Hematopoietic multipotent progenitor cell treated with erythropoietin and hydrocortisone succinate and interleukin-3 and kit ligand, for 17 days (in vitro differentiated cells): ENCODE measurements at regions not wholly inside any gene's neighbourhood (a gene's known extent, or its start where the extent isn't known, plus 50 kb on each side); places are given as distances from the start of the nearest gene placed in this dataset.

Experiments used
- DNase-seq: peaks from one replicate; pipeline ENCODE4 v3.0.0-alpha.2; 2015; ENCODE audit warnings: low spot score

GRCh38 chr4:19146038-19146437 lies 1105.7 kb upstream of the SLIT2 start:
- no peak for DNase-seq

DNA sequence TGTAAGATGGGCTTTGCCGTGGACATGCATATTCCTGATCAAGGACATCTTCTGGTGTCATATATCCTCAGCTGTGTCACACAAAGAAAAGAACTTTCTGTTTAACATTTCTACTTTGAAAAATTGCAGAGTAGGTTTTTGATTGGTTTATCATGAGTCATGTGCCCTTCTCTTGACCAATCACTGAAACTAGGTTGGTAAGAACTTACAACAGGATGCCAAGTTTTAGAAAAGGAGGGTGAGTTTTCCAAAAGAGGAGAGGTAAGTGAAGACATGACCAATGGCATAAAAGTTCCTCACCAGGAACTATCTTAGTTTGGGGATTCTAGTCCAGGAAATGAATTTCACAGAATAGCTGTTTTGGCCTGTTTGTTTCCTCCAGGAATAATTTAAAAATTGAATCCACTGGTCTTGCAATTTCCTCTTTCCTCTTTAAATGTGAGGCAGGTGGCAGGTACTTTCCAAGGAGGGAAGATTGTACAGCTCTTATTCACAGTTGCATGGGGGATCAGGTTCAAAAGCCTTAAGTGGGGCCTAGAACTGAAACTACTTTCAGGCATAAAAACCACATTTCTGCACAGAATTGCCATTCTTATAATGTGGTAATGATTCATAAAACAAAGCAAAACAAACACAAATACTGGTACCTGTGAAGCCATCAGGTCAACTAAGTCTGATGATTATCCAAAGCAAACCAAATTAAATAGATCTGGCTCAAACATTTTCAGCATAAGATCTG lies 1114.5 kb upstream of the LCORL start:
- no peak for DNase-seq

GRCh38 chr4:19134685-19135084 lies 1113.1 kb upstream of the LCORL start:
- no peak for DNase-seq

DNA sequence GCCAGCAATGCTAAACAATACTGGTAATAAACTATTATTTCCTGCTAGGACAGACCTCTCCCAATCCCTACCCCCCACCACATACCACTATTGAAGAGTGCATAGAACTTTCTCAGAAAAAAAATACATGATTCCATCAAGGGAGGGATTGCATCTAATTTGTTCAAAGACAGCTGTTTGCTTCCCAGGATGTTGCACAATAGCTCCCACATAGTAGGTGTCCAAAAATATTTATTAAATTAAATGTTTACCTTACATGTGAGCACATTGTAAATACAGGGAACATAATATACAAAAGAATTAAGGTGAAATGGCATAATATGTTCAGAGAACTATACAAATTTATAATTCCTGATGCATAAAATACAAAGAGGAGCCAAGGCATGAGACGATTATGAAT lies 1111.8 kb upstream of the LCORL start:
- DNase-seq, result no peak

DNA sequence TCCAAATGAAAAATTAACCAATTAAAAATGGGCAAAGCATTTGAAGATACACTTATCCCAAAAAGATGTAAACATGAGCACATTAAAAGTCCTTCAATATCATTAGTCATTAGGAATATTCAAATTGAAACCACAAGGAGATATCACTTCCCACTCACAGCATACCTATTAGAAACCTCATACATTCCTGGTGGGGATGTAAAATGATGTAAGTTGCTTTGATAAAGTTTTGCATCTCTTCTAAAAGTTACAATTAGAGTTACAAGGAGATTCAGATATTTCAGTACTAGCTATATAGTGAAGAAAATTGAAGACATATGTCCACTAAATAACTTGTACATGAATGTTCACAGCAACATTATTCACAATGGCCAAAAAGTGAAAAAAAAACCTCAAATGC lies 1109.3 kb upstream of the LCORL start:
- DNase-seq, result no peak

DNA sequence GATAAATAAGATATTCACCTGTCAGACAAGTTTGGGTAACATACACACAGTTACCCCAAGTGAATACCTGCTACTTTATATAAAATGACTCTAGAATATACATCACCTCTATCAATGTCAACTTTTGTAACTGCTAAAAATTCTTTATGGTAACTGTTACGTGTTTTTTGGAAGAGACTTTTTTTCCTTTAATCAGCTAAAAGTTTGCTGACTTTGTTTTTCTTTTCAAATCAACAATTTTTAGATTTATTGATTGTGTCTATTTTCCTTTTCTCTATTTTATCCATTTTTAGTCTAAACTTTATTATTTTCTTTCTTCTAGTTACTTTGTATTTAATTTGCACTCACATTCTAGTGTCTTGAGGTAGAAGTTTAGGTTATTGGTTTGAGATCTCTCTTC lies 1106.6 kb upstream of the LCORL start:
- no peak for DNase-seq

GRCh38 chr4:19126903-19127302 lies 1105.3 kb upstream of the LCORL start:
- DNase-seq, result no peak

DNA sequence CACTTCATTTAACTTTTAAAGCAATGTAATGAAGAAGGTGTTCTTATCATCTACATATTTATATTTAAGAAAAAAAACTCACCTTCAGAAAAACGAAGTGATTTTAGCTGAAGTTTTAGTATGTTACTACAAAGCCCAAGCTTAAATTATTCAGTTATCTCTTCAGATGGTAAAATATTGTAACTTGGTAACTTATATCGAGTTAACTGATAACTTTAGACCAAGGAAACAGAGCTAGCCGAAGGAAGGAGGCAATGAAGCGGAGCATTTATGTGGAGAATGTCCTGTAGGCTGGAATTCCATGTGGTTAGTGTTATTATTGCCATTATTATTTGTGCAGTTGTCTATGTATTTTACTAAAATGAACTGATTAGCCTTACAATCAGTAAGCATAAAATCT lies 1102.1 kb upstream of the LCORL start:
- DNase-seq, result no peak

- DNase-seq, result no peak
Measured at GRCh38 chr4:19119904-19120560, 1098.5 kb upstream of the LCORL start.

- no peak for DNase-seq
Measured at GRCh38 chr4:19117022-19117421, 1095.5 kb upstream of the LCORL start.

DNA sequence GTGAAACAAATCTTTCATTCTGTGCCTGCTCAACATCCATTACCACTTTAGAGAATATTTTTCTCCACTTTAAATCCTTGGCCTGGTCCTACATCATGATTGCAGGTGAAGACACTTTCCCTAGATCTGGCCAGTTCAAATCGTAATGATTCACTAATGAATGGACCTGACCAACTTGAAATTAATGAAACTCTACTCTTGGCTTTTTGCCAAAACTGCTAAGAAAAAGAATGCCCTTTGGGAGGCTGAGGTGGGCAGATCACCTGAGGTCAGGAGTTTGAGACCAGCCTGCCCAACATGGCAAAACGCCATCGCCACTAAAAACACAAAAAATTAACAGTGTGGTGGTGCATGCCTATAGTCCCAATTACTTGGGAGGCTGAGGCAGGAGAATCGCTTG lies 1082.6 kb upstream of the LCORL start:
- no peak for DNase-seq

DNA sequence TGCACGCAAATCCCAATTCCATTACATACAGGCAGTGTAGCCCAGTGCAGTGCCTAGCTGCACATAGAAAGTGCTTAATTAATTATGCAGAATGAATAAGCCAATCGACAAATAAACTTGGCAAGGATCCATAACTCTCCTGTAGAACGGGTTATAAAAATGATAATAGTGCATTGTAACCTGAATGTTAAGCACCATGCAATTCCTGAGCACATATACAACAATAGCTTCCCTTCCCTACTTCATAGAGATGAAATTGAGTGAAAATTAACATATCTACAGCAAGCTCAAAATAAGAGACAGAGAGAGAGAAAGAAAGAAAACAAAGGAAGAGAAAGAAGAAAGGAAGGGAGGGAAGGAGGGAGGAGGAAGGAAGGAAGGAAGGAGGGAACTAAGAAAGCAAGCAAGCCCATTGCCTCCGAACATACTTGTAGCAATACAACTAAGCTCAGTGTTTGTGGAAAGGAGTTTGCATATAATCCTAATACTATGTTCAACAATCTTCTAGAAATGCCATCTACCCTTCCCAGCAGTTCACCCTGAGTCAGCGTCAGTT lies 1074.0 kb upstream of the LCORL start:
- DNase-seq, result no peak

DNA sequence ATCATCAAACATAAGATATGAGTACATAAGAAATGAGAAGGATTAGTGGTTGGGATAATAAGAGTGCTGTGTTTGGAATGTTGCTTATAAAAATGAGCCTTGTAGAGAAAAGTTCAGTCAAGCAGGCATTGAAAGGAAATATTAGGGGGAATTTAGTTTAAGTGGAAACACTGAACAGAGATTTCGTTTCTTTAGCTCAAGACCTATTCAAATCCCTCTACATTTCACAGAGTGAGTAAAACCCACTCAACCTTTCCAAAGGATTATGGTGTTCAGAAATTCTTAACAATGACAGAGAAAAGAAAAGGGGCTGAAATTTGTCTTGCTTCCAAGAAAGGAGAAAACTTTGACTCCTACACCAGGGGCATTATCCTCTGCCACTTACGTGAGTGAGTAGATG lies 1072.4 kb upstream of the LCORL start:
- no peak for DNase-seq

GRCh38 chr4:19092797-19093196 lies 1071.2 kb upstream of the LCORL start:
- DNase-seq, result no peak

- DNase-seq, result no peak
Measured at GRCh38 chr4:19074036-19074435, 1052.5 kb upstream of the LCORL start.

DNA sequence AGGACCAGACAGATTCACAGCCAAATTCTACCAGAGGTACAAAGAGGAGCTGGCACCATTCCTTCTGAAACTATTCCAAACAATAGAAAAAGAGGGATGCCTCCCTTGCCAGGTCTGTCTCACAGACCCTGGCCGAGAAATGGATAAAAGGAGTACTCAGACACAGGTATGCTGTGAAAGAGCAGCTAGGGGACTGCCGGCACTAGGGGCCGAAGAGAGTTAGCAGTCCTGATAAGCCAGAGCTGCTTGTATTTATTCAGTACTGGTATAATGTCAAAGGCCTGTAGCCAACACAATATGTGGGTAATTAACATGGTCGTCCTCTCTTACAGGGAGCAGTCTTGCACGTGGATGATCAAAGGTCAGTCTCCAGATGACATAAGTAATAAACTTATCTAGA lies 1042.1 kb upstream of the LCORL start:
- DNase-seq, result no peak

DNA sequence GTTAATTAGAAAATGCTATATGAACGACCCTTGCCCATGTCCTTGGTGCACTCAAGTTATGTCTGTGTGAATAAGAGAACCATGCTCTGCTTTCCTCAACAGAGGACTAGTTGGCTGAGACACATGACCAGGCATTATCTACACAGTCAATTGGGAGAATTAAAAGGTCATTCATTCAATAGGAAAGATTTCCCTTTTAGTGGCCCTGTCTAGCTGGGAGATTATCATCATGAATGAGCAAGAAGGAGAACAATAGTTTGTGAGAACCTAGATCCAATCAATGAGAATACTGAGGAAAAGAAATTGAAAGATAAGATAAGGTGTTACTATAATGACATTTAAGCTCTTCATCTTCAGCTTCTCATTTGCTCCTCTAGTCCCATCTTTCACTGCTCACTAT lies 1033.4 kb upstream of the LCORL start:
- no peak for DNase-seq

GRCh38 chr4:19051831-19052230 lies 1030.3 kb upstream of the LCORL start:
- DNase-seq, result no peak

DNA sequence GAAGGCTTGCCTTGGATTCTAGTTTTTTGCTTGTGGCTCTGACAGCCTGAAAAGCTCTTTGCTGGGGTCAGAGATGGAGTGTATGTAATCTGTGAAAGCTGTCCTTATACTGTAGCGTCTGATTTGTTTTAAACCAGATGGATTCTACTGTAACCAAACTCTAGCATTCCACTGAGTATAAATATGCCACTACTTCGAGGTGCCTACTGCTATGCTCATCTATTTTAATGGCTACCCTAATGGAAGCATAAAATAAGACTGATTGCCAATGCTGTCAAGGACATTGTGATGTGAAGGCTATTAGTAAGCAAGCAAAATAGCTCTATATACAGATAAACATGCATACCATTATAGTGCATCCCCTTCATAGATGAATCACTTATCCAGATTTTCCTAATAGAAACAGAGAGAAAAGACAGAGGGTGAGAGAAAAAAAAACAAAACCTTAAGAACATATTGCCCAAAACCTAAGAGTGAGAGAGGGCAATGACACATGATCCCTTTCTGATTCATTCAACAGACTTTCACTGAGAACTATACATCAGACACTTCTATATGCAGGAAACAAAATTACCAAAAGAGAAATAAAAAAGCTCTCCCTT lies 1025.8 kb upstream of the LCORL start:
- DNase-seq, result no peak

GRCh38 chr4:19039816-19040215 lies 1018.3 kb upstream of the LCORL start:
- no peak for DNase-seq

- no peak for DNase-seq
Measured at GRCh38 chr4:19038231-19038630, 1016.7 kb upstream of the LCORL start.

DNA sequence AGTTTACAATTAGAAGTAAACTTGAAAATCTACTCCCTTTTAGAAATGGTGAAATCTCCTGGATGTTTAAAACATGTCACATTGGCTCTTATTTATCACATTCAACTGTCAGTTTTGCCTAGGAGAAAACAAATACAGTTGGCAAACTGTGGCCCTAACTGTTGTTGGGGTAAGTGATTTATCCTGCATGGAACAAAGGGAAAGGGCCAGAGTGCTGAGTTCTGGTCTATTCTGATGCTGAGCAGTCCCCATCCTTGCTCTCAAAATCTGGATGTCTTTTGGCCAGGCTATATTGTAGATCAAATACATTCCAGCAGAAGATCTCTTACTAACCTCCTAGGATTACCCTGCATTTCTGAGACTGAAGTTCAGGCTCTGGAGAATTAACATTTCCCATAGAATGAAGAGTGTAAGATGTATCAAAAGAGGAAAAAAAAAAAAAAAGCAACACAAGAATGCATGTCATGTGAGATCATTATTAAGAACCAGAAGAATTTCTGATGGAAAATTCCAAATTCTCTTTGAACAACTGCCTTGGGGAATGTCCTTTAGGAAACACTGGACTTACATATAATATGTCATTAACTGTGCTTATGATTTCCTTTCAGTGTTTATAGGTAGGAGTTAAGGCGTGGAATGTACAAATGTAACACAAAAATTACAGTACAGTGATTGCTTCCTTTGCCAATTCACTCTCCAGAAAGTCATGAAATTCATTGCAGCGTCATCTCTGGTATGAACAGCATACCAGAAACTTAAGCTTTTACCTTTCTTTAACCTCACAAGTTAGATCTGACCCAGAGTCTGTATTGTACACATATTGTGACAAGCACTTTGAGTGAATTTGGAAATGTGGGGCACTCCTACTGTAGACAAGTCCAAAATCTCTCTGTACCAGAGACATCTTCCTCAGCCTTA lies 1012.5 kb upstream of the LCORL start:
- DNase-seq, result no peak
